Lower lobe of right lung (tissue), 2 donors: ENCODE measurements at regions not wholly inside any gene's neighbourhood (a gene's known extent, or its start where the extent isn't known, plus 50 kb on each side); places are given as distances from the start of the nearest gene placed in this dataset.
A peak's percentile ranks its signal among the peaks of the same experiment; 100 is the strongest.

ENCODE experiments used
- ATAC-seq, 2 donors: fragments of 200-7000 bp; cut with Tn5 transposase; one replicate each; pipeline ENCODE4 v1.9.1; 2020 to 2022; ENCODE audit warnings: mild to moderate bottlenecking in 2 of 2, moderate library complexity in 2 of 2
- DNase-seq: peaks from one replicate; pipeline ENCODE4 v3.0.0-alpha.2; 2020
- H3K27ac ChIP-seq: fragments of 200-600 bp; one replicate; pipeline ENCODE4 v1.8.0; 2022
- H3K27me3 ChIP-seq: fragments of 200-600 bp; one replicate; pipeline ENCODE4 v1.8.0; 2022; ENCODE audit warnings: low read depth
- H3K36me3 ChIP-seq: fragments of 200-600 bp; one replicate; pipeline ENCODE4 v1.8.0; 2022; ENCODE audit warnings: mild to moderate bottlenecking
- H3K4me1 ChIP-seq: fragments of 200-600 bp; one replicate; pipeline ENCODE4 v1.8.0; 2022
- H3K4me3 ChIP-seq: fragments of 200-600 bp; one replicate; pipeline ENCODE4 v1.8.0; 2022; ENCODE audit warnings: mild to moderate bottlenecking
- H3K9me3 ChIP-seq: fragments of 200-600 bp; one replicate; pipeline ENCODE4 v1.8.0; 2022
- intact Hi-C: fragments of 100-400 bp; cut with DNase I; formaldehyde crosslinking; loops from one replicate; pipeline ENCODE4 v1.11.0; 2022
- TF ChIP-seq, protein P1 (sequence below): fragments of 200-600 bp; IDR thresholded peaks from one replicate; pipeline ENCODE4 v1.8.0; 2022; ENCODE audit warnings: antibody characterized with exemption, mild to moderate bottlenecking
- donor health status: DM: no; HTN: yes; CAD: no; lungs with severe emphysema.

DNA sequence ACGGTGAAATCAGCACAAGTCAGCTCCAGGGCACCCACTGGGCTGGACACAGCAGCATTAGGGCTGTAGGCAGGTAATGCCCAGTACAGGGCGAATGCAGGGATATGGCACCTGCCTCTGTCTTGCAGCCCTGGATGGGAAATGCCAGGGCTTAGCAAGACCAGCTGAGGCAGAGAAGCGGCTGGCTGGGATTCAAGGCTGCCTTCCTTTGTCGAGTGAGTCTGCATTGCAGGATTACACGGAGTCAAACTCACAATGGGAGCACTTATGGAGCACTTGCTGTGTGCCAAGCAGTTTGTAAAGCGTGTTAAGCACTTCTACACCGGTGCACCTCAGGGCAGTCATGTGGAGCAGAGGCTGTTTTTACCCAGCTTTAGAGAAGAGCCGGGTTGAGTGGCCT is 87.3 kb upstream of the HDAC4 start:
- ATAC-seq (no peak), DNase-seq (no peak)
- Histone ChIP-seq H3K4me3 (no peak overlapping the region), H3K27ac (no peak overlapping the region), H3K36me3 (no peaks in the 10 kb centered on the region), H3K9me3 (no peaks in the 10 kb centered on the region), H3K4me1 (no peaks in the 10 kb centered on the region), H3K27me3 (no peaks in the 10 kb centered on the region)
- TF ChIP-seq, protein P1, sequence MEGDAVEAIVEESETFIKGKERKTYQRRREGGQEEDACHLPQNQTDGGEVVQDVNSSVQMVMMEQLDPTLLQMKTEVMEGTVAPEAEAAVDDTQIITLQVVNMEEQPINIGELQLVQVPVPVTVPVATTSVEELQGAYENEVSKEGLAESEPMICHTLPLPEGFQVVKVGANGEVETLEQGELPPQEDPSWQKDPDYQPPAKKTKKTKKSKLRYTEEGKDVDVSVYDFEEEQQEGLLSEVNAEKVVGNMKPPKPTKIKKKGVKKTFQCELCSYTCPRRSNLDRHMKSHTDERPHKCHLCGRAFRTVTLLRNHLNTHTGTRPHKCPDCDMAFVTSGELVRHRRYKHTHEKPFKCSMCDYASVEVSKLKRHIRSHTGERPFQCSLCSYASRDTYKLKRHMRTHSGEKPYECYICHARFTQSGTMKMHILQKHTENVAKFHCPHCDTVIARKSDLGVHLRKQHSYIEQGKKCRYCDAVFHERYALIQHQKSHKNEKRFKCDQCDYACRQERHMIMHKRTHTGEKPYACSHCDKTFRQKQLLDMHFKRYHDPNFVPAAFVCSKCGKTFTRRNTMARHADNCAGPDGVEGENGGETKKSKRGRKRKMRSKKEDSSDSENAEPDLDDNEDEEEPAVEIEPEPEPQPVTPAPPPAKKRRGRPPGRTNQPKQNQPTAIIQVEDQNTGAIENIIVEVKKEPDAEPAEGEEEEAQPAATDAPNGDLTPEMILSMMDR = no peak
- intact Hi-C loops = no loop called here

DNA sequence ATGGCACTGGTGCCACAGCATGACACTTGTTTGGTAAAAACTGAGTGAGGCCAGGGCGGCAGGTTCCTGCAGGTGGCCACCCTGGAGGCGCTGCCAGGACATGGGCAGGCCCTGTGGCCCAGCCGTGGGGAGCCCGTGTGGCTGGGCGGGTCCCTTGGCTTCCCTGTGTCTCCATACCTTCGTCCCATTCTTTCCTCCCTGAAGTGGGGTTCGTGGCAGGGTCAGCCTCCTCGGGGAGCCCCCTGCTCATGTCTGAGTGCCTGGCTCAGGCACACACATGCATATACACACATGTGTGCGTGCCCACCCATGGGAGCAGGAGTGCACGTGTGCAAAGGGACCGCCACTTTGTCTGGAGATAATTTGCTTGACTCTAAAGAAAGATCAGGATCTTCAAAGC is 86.5 kb upstream of the HDAC4 start:
- DNase-seq = no peak
- no peak overlapping the region for H3K4me3 ChIP-seq
- no peak overlapping the region for H3K27ac ChIP-seq
- TF ChIP-seq, protein P1 = no peak
- no peaks in the 10 kb centered on the region for H3K27me3 ChIP-seq
- ATAC-seq = peak in 1 of 2 donors; percentile 9
- intact Hi-C loops = no loop called here
- no peaks in the 10 kb centered on the region for H3K4me1 ChIP-seq
- H3K36me3 ChIP-seq = no peaks in the 10 kb centered on the region
- no peaks in the 10 kb centered on the region for H3K9me3 ChIP-seq

DNA sequence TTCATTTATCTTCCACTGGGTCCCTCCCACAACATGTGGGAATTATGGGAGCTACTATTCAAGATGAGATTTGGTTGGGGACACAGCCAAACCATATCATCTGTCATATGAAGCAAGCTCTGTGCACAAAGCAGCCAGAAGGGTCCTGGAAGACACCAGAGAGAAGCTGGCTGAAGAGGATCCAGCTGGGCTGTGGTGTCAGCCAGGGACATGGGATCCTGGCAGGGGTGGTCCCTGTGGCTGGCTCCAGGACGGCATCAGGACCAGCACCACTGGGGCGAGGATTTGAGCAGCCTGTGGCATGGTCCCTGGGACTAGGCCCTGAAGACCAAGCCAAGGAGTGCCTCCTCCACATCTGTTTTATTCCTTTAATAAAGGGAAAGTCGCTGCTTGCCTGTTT is 84.8 kb upstream of the HDAC4 start:
- no peak for ATAC-seq

DNA sequence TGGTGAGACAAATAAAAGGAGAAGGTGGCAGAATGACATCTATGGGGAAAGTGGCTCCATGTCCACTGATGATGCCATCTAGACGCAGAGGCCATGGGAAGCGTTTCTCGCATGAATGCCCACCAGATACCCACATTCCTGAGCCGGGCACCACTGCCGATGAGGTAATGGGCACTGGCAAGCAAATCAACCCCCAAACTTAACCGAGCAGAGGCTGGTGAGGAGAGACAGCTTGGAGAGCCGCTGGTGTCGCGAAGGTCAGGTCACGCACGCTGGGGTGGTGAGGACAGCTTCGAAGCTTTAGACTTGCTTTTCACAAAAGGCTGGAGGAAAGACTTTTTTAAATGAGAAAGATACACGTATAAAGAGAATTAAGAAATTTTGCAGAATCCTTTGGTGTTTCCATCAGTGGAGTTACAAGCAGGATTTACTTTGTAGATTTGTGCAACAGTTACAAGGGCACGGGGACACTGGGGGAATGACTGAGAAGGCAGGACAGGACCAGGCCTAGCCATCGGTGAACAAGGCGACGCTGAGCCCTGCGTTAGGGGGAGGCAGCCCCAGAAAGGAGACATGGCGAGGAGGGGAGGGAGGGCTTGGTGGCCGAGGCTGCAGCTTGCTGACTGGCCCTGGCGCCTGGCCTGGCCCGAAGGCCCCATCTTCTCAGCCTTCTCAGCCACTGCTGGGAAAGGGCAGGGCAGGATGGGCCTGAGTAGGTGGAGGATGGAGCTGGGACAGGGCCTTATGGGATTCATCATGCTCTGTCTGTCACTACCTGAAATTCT is 83.9 kb upstream of the HDAC4 start:
- TF ChIP-seq, protein P1 = no peak
- intact Hi-C loops = no loop called here
- H3K27me3 ChIP-seq = no peaks in the 10 kb centered on the region
- no peak overlapping the region for H3K4me3 ChIP-seq
- H3K27ac ChIP-seq = no peak overlapping the region
- H3K9me3 ChIP-seq = no peaks in the 10 kb centered on the region
- ATAC-seq (no peak), DNase-seq (no peak)
- no peaks in the 10 kb centered on the region for H3K4me1 ChIP-seq
- no peaks in the 10 kb centered on the region for H3K36me3 ChIP-seq

More for the DNA sequence above, 84.8 kb upstream of the HDAC4 start:
- H3K4me3 ChIP-seq = no peak overlapping the region
- TF ChIP-seq, protein P1 = no peak
- no peak overlapping the region for H3K27ac ChIP-seq
- no peaks in the 10 kb centered on the region for H3K4me1 ChIP-seq
- no peak for DNase-seq
- H3K36me3 ChIP-seq = no peaks in the 10 kb centered on the region
- no peaks in the 10 kb centered on the region for H3K9me3 ChIP-seq
- intact Hi-C loops = no loop called here
- H3K27me3 ChIP-seq = no peaks in the 10 kb centered on the region

DNA sequence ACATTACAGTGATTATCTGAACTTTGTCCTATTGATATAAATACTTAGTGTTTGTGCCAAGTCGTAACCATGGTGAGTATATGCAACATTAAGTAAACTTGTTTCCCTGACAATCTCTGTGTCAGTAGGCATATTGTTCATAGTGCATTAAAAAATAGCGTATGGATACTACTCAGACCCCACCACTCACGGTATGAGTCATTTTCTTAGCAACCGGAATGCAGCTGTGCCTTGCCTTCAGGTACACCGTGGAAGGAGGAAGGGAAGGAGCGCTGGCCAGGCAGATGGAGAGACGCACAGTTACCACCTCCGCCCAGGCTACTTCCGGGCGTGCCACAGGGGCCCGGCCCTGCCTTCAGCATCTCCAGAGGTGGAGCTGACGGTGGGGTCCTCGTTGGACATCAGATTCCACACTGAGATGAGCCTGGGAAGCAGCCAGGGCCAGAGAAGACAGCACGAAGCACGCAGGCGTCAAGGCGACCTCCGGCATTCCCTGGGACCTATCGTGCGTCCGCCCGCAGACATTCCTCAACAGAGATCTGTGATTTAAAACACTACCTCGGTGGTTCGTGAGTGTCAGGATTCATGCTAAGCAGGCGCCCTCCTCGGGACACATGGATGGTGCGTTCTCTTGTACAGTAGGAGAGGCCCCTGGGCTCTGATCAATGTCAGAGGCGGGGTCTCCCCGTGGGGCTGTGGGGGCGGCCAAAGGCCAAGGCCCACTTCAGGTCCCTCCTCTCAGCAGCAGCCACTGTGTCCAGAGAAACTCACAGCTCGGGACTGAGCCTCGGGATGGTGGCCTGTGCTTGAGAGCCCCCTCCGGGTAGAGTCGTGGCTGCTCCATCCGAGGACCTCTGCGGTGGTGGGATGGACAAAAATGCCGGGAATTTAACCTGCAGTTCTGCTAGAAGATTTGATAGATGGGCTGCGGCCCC is 82.2 kb upstream of the HDAC4 start:
- Histone ChIP-seq H3K27ac (no peak overlapping the region), H3K27me3 (no peaks in the 10 kb centered on the region), H3K9me3 (no peaks in the 10 kb centered on the region), H3K36me3 (no peaks in the 10 kb centered on the region), H3K4me1 (no peaks in the 10 kb centered on the region), H3K4me3 (no peak overlapping the region)
- intact Hi-C loops = no loop called here
- ATAC-seq (no peak), DNase-seq (no peak)
- TF ChIP-seq, protein P1 = no peak
